ENCODE measurements at regions not wholly inside any gene's neighbourhood (a gene's known extent, or its start where the extent isn't known, plus 50 kb on each side); places are given as distances from the start of the nearest gene placed in this dataset.

DNA sequence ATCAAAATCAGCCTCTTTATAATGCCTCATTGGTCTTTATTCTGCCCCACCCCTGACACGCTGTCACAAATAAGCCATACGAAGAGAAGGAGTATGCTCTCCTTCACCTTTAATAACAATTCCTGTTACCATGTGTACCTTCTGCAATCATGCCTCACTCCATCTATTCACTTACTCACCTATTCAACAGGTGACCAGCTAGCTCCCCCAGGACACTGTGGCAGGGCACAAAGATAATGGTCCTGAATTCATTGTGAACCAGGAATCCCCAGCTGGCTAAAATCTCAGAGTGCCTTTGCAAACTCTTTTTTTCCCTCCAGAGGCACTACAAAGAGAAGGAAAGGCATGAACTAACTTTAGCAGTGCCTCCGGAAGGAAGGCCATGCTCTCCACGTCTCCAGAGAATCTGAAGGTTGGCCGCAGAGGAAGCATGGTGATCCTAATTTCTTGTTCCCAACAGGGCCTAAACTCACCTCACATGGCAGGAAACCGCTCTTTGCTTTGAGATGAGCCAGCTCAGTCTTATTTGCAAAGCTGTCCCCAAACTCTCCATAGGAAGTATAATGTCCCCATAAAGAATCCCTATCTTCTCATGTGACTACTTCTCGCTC lies 590.3 kb downstream of the BUD13 start:
- TF ChIP-seq CTCF (IDR thresholded peaks at IDR 0.05; ENCODE audit: borderline replicate concordance, control extremely low read depth, extremely low read depth, insufficient read depth, missing control alignments), result no peak
- in situ Hi-C loops (cut with MboI; ENCODE audit: low sequenced_read_pairs, unreplicated experiment), result no loop called here
- no peak for DNase-seq (ENCODE audit: low spot score)

- DNase-seq (ENCODE audit: low spot score), result no peak
- in situ Hi-C loops (cut with MboI; ENCODE audit: low sequenced_read_pairs, unreplicated experiment), result no loop called here
- TF ChIP-seq CTCF (IDR thresholded peaks at IDR 0.05; ENCODE audit: borderline replicate concordance, control extremely low read depth, extremely low read depth, insufficient read depth, missing control alignments), result no peak
These were observed 591.8 kb downstream of the BUD13 start for GRCh38 chr11:116180806-116181600.

DNA sequence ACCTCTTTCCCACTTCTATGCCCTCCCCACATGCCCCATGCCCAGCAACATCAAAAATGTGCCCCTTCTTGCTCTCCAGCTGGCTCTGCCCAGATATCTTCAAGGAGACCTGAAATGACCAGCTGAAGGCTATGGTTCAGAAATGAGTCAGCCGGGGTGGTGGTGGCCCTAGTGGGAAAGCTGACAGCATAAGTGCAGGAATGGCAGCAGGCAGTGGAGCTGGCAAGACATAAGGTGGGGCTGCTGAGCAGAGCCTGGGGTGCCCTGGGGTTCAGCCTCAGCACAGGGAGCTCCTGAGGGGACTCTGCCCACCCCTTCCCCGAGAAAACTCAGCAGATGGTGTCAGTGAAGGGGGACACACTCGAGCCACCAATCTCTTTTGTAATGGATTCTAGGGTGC lies 593.4 kb downstream of the BUD13 start:
- in situ Hi-C loops (cut with MboI; ENCODE audit: low sequenced_read_pairs, unreplicated experiment), result no loop called here
- DNase-seq (ENCODE audit: low spot score), result no peak
- TF ChIP-seq CTCF (IDR thresholded peaks at IDR 0.05; ENCODE audit: borderline replicate concordance, control extremely low read depth, extremely low read depth, insufficient read depth, missing control alignments), result no peak

GRCh38 chr11:116177521-116178210 lies 595.1 kb downstream of the BUD13 start:
- in situ Hi-C loops (cut with MboI; ENCODE audit: low sequenced_read_pairs, unreplicated experiment), result no loop called here
- DNase-seq (ENCODE audit: low spot score), result no peak
- TF ChIP-seq CTCF (IDR thresholded peaks at IDR 0.05; ENCODE audit: borderline replicate concordance, control extremely low read depth, extremely low read depth, insufficient read depth, missing control alignments), result no peak

- DNase-seq (ENCODE audit: low spot score), result no peak
- TF ChIP-seq CTCF (IDR thresholded peaks at IDR 0.05; ENCODE audit: borderline replicate concordance, control extremely low read depth, extremely low read depth, insufficient read depth, missing control alignments), result no peak
- in situ Hi-C loops (cut with MboI; ENCODE audit: low sequenced_read_pairs, unreplicated experiment), result no loop called here
These were observed 596.2 kb downstream of the BUD13 start for GRCh38 chr11:116176484-116177005.

DNA sequence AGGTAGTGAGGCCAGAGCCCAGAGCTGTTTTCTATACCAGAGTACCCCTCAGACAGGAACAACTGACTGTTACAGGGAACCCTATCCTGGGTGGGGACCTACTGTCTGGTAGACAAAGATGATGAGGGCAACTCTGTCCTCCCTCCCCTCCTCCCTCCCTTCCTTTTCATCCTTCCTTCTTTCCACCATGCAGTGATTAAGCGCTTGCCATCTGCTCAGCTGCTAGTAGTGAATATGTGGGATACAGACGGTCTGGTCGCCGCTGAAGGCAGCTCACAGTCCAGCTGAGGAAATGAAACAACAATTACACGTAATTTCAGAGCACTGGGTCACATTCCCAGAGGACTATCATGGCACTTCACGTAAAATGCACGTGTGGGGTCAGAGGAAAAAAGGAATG lies 597.1 kb downstream of the BUD13 start:
- in situ Hi-C loops (cut with MboI; ENCODE audit: low sequenced_read_pairs, unreplicated experiment), result no loop called here
- no peak for DNase-seq (ENCODE audit: low spot score)
- no peak for TF ChIP-seq CTCF (IDR thresholded peaks at IDR 0.05; ENCODE audit: borderline replicate concordance, control extremely low read depth, extremely low read depth, insufficient read depth, missing control alignments)

All from GM13976 (cell line).